Inferior parietal cortex (tissue), 1 donor: ENCODE measurements at regions not wholly inside any gene's neighbourhood (a gene's known extent, or its start where the extent isn't known, plus 50 kb on each side); places are given as distances from the start of the nearest gene placed in this dataset.
"Not testable (repeated sequence)": the region's sequence is repeated elsewhere in the genome, so short reads cannot be mapped to it uniquely, and the experiment has no call there.

Experiments used
- DNase-seq: peaks from one replicate; pipeline ENCODE4 v3.0.0-alpha.2; 2016; ENCODE audit errors: extremely low spot score

DNA sequence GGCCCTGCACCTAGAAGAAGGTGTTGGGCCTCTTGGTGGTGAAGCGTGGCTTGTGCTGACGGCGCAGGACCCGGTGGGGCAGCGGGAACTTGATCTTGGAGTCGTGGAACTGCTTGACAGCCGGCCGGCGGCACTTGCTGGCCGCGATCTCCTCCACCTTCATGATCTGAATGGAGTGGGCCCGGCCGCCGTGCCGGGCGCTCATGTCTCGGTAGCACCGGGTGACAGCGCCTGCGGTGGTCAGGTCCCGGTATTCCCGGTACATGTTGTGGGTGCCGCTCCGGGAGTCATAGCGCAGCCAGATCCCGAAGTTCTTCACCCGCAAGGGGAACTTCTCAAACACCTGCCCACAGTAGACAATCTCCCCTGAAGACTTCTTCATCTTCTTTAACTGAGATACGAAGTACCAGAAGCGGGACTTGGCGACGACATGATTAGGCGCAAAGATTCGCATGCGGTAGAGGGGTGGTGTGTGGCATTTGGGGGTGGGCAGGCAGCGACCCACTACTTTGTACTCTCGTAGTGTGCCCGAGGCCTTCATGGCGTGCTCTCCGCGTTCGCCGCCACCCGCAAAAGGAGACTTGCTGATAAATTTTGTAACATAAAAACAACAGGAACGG is 92.1 kb upstream of the MSH6 start:
- not testable (repeated sequence) for DNase-seq

DNA sequence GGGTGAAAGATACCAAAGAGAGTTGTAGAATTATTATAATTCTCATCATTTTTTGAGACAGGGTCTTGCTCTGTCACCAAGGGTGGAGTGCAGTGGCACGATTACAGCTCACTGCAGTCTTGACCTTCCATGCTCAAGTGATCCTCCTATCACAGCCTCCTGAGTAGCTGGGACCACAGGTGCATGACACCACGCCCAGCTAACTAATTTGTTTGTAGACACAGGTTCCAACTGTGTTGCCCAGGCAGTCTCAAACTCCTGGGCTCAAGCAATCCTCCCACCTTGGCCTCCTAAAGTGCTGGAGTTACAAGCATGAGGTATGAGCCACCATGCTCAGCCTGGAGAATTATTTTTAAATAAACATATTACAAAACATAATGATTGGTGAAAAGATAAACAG is 92.8 kb upstream of the MSH6 start:
- no peak for DNase-seq

DNA sequence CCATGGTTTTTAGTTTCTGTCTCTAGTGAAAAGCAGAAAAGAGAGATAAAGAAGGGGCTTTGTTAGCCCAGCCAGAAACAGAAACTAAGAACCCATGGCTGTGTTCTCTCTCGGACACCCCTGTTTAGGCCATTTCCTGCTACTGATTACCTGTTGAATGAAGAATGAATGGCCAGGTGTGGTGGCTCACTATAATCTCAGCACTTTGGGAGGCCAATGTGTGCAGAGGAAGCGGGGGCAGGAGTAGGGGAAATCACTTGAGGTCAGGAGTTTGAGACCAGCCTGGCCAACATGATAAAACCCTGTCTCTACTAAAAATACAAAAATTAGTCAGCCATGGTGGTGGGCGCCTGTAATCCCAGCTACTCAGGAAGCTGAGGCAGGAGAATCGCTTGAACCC is 93.8 kb upstream of the MSH6 start:
- not testable (repeated sequence) for DNase-seq

DNA sequence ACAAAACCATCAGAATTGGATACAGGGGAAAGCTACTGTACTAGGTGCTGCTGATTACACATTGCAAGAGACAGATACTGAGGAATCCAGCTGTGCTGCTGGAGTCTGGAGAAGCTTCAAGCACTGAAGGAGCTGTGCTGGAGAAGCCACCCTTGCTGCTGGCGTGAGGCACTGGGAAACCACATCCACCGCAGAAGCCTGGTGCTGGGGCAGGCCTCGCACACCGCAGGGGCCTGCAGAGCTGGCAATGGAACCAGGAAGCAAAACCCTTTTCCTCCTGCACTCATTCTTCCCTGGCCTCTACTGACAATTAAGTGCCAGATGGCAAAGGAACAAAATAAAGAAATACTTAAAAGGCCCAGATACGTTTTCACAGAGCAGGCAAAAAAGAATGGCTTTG is 94.4 kb upstream of the MSH6 start:
- DNase-seq = no peak

DNA sequence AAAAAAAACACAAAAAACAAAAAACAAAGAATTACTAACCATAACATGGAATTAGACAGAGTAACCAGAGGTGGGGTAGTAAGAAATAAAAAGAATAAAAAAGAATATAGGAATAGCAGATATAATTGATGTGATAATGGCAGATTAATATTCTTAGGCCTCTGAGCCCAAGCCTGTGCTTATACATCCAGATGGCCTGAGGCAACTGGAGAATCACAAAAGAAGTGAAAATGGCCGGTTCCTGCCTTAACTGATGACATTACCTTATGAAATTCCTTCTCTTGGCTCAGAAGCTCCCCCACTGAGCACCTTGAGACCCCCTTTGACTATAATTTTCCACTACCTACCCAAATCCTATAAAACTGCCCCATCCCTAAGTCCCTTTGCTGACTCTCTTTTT is 95.1 kb upstream of the MSH6 start:
- no peak for DNase-seq

DNA sequence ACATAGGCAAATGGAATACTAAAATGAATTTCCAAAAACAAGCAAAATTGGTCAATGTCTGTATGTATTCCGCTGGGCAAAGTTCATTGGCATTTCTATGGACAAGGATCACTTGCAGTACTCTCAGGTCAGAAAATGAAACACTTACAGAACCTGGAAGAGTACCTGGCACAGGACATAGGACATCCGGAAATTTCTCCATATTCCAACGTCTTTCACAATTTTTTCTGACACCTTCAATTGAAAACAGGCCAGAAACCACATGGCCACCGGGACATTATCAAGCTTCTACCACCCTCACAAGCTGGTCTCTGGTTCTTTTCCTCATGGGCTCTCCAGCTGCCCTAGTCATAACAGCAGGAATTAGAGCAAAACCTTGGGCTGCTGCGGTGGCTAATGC is 96.9 kb upstream of the MSH6 start:
- no peak for DNase-seq

DNA sequence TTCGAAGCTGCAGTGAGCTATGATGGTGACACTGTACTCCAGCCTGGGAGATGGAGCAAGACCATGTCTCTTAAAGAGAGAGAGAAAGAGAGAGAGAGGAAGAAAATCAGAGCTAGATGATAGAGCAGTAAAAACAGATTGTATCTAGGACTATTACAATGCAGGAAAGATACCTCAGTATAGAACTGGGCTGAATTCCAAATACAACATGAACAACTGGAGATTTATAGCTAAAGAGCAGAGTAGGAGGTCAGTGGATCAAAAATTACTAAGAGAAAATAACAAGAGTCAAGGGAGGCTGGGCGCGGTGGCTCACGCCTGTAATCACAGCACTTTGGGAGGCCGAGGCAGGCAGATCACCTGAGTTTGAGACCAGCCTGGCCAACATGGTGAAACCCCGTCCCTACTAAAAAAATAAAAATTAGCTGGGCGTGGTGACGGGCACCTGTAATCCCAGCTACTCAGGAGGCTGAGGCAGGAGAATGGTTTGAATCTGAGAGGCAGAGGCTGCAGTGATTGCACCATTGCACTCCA is 100.7 kb upstream of the MSH6 start:
- no peak for DNase-seq

DNA sequence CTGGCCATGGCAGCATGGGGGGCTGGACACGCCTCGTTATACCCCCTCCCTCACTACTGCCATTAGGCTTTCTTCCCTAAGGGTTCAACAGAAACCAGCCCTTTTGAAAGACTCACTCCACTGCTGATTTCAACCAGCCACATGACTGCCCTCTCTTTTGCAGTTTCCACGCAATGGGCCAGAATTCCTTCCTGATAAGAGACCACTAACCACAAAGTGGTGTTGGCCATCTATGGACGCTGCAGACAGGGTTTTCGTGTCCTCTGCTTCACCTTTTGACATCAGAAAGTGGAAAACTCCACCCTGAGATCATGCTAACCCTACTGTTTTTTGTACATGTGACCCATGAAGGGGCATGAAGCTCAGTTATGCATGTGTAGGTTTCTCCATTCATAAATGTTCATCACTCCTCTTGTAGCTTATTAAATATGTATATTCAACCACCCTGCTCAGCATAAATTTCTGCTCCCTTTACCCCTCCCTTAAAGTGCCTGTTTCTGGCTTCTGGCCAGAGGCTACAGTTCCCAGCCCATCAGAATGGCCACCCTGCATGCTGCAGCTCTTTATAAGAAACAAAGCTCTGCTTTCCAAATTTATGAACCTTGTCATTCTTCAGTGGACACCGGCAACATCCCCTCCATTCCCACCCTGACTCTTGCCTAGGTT is 105.6 kb upstream of the KCNK12 start:
- no peak for DNase-seq

DNA sequence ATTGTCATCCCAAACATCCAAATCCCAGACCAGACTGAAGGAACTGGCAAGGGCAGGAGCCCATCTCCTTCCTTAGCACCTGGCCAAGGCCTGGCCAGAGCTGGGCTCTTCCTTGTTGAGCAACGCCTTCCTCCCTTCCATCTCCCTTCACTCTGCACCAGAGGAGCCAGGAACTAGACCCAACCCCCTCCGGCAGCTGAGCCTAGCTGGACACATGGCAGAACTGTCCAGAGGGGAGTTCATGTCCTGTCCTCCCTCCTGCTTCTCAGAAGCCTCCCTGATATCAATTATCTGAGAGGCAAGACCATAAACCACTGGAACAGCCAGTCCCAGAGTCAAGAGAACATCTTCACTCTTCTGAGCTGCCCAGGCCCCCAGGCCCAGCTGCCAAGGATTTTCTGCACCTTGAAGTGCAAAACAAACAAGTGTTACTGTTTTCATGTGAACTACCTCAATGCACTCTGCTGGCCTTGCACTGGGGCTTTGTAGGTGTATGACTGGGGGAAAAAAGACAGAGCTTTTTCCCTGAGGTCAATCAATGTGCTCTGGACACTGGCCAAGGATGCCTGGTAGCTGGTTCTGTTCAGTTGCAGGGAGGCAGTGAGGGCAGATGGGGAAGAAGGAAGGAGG is 104.5 kb upstream of the KCNK12 start:
- DNase-seq = no peak

DNA sequence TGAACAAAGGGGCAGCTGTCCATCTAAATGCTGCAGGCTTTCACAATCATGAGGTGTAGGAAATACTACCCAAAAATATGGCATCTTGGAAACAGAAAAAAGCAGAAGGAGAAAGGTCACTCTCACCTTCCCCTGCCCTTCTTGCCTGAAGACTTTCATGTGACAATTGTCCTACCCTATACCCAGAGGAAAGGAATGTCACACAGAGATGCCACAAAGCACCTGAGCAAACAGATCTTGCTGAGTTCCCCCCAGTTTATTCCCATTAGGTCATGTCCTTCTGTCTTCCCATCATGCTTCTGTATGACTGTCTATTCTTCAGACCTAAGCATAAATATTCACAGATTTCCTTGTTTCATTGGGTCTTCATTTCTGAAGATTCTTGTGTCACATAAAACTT is 95.5 kb upstream of the KCNK12 start:
- DNase-seq = no peak

DNA sequence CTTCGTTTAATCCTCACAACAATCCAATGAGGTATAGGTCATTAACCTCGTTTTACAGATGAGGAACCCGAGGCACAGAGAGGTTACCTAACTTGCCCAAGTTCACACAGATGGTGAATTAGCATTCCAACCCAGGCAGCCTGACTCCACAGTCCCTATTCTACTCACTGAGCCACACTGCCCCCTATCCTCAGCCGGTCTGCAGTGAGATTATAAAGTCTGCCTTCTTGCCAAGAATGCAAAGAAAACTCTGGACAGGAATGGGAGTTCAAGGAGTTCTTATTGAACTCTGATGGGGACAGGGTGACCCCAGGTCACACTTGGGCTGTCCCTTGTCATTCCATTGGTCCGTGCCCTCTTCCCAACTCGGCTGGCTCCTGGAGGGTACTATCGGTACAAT is 94.0 kb upstream of the KCNK12 start:
- DNase-seq = no peak

DNA sequence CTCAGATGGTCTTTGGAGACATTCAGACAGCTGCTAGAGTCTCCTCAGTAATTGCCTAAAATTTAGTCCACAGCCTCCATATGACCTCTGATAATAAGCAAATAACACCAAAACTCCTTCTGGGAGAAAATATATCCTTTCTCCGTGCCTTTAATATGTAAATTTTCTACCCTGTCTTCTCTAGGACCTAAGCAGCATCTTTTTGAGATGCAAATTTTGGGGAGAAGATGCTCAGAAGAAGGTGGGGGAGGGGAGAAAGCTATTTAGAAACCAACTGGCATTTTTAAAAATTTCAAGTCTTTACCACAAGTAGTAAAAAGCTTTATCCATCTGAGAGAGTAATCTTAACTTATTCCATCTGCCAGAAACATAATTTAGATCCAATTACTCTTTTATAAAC is 91.8 kb upstream of the KCNK12 start:
- DNase-seq = no peak

DNA sequence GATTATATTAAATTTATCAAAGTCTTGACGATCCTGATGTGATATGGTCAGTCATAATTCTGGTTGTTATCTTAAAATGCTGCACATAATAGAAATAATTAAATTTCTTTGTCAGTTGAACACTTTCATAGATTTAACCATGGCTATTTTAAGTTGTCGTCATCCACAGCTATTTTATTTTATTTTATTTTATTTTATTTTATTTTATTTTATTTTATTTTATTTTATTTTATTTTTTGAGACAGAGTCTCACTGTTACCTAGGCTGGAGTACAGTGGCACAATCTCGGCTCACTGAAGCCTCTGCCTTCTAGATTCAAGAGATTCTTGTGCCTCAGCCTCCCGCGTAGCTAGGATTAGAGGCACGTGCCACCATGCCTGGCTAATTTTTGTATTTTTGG is 90.5 kb upstream of the KCNK12 start:
- no peak for DNase-seq

DNA sequence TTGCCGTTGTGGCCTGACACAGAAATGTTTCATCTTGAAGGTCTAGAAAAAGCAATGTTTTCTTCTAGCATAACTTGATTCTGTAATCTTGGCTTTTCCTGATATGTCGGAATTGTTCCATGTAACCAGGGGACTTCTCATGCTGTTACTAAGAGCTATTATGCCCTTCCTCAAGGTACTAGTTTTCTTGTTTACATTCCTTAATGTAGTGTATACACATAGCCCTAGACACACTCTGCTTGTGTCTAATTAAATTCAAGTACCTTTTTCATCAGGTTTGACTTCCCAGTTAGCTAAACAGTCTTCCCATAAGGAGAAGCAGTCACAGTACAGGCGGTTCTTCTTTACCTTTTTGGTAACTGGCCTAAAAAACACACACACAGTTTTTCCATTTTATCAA is 89.4 kb upstream of the KCNK12 start:
- DNase-seq = no peak

DNA sequence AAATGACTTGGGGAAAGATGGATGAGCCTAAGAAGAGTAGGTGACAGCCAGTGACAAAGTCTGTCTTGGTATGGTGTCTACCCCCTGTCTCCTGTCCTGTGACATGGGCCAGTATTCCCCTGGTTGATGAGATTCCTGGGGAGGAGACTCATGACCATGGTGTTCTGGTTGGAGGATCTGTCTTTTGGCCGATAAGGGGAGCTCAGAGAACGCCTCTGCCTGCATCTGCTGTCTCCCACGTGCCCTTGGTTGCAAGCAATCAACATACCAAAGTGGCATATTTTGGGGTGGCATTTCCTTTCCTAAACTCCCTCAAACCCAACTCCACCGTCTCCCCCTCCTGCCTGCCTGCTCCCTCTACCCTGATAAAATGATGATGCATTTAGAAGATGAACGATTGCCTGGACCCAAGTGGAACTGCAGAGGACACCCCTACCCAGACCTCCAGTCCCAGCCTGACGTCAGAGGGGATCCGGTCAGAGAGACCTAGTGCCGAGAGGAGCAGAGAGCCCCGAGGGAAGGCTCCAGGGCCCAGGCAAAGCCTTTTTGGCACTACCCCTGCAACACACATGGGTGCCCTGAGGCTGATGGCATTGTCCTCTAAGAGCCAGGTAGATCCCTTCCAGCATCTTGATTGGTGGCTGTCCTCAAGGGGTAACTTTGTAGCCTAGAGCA is 88.0 kb upstream of the KCNK12 start:
- no peak for DNase-seq

DNA sequence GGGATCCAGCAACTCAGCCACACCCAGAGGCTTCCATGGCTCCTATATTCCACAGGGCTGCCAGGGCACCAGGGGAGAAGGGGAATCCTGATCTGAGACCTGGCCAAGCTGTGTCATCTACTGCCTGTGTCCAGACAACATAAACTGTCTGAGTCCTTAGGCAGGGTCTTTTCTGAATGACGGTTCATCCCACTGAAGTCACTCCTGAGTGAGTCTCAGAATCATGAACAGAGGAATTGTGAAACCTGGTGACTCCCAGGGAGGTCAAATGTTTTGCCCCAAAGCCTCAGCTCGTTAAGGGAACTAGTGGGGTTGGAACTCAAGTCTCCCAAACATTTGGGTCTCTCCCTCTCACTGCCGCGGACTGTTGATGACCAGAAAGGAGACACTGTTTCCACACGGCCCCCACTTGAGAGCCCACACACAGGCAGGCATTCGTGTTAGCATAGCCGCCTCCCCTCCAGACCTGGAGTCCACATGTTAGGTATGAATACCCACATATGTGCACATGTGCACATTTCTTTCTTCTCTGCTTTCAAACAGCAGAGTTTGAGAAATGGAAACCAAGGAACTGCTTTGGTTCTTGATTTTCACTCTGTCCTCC is 87.2 kb upstream of the KCNK12 start:
- no peak for DNase-seq

DNA sequence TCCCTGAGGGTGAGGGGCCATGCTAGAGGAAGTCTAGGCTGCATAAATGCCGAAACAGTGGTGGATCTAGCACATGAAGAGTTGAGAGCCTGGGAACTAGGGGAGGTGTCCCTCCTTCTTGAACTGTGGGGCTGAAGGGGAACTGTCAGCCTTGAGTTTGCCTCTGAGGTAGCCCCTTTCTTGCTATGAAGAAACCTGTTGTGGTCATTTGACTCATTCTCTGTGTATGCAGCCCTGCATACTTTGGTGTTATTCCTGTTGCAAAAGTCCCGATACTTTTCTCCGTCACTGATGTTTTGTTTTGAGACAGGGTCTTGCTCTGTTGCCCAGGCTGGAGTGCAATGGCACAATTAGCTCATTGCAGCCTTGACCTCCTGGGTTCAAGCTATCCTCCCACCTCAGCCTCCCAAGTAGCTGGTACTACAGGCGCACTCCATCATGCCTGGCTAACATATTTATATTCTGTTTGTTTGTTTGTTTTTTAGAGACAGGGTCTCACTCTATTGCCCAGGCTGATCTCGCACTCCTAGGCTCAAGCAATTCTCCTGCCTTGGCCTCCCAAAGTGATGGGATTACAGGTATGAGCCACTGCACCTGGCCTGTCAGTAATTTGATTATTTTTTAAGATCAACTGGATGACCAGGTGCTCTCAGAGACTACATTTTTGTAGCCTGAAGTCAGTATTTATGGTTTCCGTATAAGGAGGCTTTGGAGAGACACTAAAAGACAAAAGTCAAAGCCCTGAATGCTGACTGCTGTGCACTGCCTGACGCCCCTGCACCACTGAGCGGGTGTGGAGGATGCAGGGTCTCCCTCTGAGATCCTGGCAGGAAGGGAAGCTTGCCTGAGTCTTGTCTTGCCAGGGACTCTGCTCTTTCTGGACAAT is 86.2 kb upstream of the KCNK12 start:
- DNase-seq = no peak

DNA sequence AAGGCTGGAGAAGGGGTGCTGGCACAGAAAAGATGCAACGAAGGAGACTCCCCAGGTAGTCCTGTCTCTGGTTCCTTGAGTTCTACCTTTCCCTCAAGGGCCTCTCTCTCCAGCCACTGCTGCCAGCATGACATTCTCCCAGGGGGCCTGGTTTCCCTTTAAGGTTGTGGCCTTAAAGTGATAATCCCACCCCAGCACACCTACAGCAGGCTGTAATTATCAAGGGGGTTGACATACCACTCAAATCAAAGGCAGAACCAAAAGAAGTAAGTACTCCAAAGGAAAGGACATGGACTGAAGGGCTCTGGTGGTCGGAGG is 84.7 kb upstream of the KCNK12 start:
- DNase-seq = no peak

DNA sequence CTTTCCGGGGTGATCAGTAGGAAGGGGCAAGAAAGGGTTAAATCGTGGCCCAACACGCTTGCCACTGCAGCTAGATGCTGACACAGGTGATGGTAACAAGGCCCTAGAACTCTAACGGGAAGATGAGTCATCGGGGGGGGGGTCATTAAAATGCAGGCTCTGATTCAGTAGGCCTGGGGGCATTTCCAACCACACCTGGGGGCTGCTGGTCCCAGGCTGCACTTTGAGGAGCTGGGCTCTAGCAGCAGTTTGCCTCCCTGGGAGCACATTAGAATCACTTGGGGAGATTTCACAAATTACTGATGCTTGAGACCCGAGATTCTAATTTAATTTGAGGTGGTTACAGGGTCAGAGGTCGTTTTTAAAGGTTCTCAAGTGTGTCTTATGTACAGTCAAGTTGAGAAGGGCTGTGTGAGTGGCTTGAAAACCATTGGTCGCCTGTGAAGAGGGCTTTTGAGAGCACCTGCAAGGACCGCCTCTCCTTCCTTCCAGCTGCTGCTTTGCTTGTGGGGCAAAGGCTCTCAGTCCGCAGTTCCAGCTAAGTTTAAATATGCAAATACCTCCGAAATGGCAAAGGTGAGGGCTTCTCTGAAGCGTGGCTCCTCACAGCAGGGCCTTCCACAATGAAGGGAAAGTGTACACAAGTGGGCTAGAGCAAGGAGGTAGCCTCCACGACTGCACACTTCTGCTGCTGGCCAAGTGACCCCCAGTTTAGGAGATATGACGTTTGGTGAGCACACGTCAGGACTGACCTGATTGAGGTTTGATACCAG is 84.2 kb upstream of the KCNK12 start:
- no peak for DNase-seq

DNA sequence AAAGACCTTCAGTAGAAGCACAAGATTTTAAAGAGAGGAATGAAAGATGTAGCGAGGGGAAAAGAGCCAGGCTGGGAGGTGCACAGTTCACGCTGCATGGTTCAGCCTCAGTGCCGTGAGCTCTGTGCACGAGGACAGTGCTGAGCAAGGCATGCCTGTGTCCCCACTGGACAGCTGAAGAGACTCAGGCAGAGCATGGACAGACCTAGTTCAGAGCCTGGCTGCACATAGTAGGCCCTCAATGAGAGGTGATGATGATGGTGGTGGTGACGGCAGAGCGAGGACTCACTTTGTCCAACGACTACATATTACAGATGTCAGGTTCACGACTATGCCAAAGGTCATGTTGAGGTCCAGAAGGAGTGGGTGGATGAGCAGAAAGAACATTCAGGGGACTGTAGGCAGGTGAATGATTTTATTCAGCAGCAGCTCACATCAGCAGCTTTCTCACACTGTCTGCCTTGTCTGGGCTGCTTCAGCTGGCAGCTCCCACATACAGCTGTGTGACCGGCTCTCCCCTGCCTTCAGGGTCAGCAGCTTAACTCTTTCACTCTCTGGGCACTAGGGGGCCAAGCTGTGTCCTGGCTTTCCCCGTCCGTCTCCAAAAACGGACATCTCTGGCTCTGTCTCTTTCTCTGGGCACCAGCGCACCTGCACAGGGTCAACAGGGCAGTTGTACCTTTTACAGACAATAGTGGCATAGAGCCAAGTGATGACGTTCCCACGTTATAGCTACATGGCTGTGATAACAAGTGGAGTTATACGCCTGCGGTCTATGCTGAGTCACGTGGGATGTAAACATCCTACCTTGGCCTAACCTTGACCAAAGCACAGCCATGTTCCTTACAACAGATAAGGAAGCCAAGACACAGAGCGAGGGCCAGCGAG is 83.4 kb upstream of the KCNK12 start:
- peak; percentile 13 for DNase-seq
